ENCODE measurements at regions not wholly inside any gene's neighbourhood (a gene's known extent, or its start where the extent isn't known, plus 50 kb on each side); places are given as distances from the start of the nearest gene placed in this dataset.

GRCh38 chr10:52615331-52615730 lies 157.3 kb downstream of the MBL2 start:
- no peak for DNase-seq

DNA sequence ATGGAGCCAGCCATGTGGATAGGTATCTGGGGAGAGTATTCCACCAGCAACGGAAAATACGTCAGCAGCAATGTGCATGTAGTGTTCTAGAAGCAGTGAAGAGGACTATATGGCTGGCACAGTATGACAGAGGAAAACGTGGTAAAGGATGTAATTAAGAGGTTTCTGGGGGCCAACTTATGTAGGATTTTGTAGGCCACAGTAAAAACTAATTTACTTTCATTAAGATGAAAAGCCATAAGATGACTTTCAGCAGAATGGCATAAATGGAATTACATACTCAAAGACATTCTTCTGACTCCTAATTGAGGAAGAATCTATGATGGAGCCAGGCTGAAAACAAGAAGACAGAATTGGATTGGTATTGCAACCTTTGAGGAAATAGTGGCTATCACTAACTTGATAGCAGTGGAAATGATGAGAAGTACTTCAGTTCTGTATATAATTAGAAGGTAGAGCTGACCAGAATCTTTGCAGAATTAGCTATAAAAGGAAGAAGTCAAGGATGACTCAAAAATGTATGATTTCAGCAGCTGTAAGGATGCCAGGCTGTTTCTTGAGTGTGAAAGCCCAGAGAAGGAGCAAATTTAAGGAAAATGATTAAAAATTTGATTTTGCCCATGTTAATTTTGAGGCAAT lies 156.7 kb downstream of the MBL2 start:
- no peak for DNase-seq

DNA sequence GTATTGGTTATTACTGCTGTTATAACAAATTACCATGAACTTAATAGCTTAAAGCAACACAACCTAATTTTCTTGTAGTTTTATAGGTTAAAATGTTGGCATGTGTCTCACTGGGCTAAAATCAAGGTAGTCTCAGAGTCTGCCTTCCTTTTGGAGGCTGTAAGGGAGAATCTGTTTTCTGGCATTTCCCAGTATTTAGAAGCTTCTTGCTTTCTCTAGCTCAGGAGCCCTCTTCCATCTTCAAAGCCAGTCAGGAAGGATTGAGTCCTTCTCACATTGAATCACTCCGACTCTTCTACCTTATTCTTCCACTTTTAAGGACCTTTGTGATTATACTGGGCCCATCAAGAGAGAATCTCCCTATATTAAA lies 156.2 kb downstream of the MBL2 start:
- DNase-seq, result no peak

GRCh38 chr10:52617346-52617745 lies 155.2 kb downstream of the MBL2 start:
- no peak for DNase-seq

- DNase-seq, result no peak
These were observed 153.5 kb downstream of the MBL2 start for GRCh38 chr10:52619052-52619451.

GRCh38 chr10:52621635-52622079 lies 150.9 kb downstream of the MBL2 start:
- DNase-seq, result no peak

GRCh38 chr10:52623761-52624160 lies 148.8 kb downstream of the MBL2 start:
- no peak for DNase-seq

GRCh38 chr10:52627279-52627678 lies 145.3 kb downstream of the MBL2 start:
- DNase-seq, result no peak

DNA sequence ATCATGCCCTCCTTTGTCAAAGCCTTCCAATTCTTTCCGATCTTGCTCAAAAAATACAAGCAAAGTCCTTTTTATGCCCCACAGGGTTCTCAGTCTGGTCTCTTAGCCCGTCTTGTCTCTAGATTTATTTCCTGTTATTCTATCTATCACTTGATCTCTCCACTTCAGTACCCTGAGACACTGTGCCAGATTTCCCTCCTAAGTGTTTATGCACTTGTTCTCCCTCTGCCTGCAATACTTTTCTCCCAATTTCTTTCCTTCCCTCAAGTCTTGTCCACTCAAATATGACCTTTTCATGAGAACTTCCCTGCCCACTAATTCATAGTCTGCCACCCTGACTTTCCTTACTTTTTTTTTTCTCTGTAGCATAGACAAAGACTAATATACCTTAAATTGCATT lies 141.4 kb downstream of the MBL2 start:
- DNase-seq, result no peak

DNA sequence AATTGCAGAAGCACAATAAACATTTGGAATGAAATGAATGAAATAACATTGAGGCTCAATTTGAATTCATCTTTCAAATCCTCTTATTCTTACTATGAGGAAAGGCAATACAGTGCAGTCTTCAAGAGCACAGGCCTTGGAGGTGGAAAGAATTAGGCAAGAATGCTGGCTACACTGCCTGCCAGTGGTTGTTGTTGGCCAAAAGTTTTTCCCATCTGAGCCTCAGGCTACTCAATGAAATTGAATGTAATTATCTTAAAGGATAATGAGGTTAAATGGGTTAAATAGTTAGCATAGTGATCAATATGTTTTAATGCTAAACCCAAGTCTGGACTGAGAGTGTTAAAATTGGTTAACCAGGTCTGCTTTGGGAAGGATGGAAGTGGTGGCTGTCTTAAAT lies 140.9 kb downstream of the MBL2 start:
- DNase-seq, result no peak

DNA sequence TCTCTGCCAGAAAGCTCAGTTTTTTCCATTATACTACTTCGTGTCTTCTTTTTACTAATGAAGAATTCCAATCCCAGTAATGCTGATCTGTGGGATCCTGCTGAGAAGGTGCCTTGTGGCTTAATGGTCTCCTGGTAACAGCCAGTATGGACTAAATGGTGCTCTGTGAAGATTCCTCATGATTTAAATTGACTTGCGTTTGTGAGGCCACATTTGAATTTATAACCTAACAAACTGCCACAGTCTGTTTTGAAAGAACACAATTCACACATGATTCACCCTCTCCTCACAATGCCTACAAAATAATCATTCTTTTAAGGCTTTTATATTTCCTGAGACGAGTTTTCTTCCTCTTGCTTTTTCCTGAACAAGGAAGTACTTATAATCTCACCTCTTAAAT lies 140.0 kb downstream of the MBL2 start:
- no peak for DNase-seq

- no peak for DNase-seq
These were observed 139.3 kb downstream of the MBL2 start for GRCh38 chr10:52633266-52633665.

- no peak for DNase-seq
These were observed 136.9 kb downstream of the MBL2 start for GRCh38 chr10:52635651-52636050.

- DNase-seq, result no peak
These were observed 135.7 kb downstream of the MBL2 start for GRCh38 chr10:52636874-52637273.

DNA sequence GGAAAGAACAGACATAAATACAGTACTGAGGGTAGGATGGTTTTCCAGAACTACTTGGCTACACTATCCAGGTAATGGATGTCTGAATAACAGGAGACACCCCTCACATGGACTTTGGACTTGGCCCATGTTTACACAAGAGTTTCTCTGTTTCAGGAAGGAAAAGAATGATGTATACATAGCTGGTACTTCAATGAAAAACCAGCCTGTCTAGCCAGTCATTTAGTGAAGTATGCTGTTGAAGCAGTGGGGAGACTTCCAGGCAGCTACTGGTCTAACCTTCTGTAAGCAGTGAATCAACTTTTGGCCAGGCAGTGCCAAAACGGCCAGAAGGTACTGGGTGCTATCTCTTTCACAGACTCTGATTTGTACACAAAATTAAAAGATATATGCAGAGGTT lies 135.0 kb downstream of the MBL2 start:
- DNase-seq, result no peak

DNA sequence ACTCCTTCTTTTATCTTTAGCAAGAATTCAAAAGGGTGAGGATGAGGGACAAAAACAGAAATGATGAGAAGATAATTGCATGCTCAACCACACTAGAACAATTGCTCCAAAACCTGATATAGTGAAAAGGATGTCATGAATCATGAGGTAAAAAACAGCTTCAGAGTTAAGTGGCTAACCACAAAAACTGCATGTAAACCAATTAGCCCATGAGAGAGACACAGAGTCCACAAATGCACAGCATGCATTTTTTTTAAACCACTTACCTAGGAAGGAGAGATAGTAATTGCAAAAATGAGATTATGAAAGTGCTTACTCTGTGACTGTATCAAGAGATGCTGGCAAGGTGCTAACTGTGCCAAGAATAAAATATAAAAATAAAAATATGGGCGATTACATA lies 132.9 kb downstream of the MBL2 start:
- no peak for DNase-seq

- no peak for DNase-seq
These were observed 130.4 kb downstream of the MBL2 start for GRCh38 chr10:52642208-52642607.

DNA sequence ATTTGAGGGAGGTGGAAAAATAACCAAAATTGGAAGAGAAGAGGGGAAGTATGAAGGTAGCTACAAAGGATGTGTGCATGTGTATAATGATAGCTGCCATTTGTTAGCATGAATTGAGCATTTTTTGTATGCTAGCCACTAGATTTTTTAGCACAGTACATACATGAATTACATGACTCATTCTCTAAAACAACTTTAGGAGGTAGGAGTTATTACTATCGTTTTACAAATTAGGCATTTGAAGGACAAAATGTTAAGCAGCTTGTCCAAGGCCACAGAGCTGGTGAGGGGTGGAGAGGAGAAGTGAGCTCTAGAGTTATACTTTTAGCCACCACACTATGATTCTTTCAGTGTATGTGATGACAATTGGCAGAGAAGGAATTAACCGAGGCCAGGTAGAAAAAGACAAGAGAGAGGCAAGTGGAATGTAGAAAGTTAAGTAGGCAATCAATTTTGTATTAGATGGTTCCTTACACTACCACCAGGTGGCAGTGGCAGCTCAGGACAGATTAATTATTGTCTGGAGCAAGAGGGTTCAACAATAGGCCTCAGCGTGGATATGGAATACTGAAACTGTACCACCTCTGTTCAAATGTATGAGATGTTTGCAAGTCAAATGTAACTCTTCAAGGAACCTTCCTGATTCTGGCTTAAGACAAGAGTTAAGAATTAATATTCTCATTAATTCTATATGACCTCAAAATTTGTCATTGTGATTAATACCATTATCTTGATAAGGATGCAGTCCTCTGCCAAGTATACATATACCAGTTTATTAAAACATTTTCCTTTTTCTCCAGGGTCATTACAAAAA lies 128.0 kb downstream of the MBL2 start:
- DNase-seq, result peak; percentile 36

- no peak for DNase-seq
These were observed 127.3 kb downstream of the MBL2 start for GRCh38 chr10:52645187-52645758.

- DNase-seq, result no peak
These were observed 123.1 kb downstream of the MBL2 start for GRCh38 chr10:52649511-52649910.

GRCh38 chr10:52650873-52651272 lies 121.7 kb downstream of the MBL2 start:
- DNase-seq, result no peak

- DNase-seq, result no peak
These were observed 121.3 kb downstream of the MBL2 start for GRCh38 chr10:52651293-52651692.

- no peak for DNase-seq
These were observed 119.9 kb downstream of the MBL2 start for GRCh38 chr10:52652431-52653262.
